HEK293T (cell line): ENCODE measurements at regions not wholly inside any gene's neighbourhood (a gene's known extent, or its start where the extent isn't known, plus 50 kb on each side); places are given as distances from the start of the nearest gene placed in this dataset.

Experiments
- BHLHE40 ChIP-seq: fragments of 450-650 bp; IDR thresholded peaks from 2 replicates; pipeline ENCODE4 v1.6.1; 2016; ENCODE audit warnings: mild to moderate bottlenecking, moderate library complexity, borderline replicate concordance
- HDGF ChIP-seq: fragments of 450-650 bp; IDR thresholded peaks from 2 replicates; pipeline ENCODE4 v1.6.1; 2017; ENCODE audit warnings: antibody characterized with exemption, borderline replicate concordance
- SP1 ChIP-seq: fragments of 450-650 bp; IDR thresholded peaks from 2 replicates; pipeline ENCODE4 v1.6.1; 2017
- SUZ12 ChIP-seq: fragments of 450-650 bp; IDR thresholded peaks from 2 replicates; pipeline ENCODE4 v1.6.1; 2016; ENCODE audit warnings: mild to moderate bottlenecking

GRCh38 chr13:47803131-47803530 lies 197.9 kb downstream of the SUCLA2 start:
- TF ChIP-seq SP1 (no peak), BHLHE40 (no peak), SUZ12 (no peak), HDGF (no peak)
